ENCODE measurements at regions not wholly inside any gene's neighbourhood (a gene's known extent, or its start where the extent isn't known, plus 50 kb on each side); places are given as distances from the start of the nearest gene placed in this dataset.

- TF ChIP-seq CTCF (IDR thresholded peaks at IDR 0.05) (no peak), POLR2AphosphoS5 (IDR thresholded peaks at IDR 0.05; ENCODE audit: insufficient read depth in 1 of 2, low read depth in 1 of 2) (no peak)
Measured at GRCh38 chr14:101490771-101491170, 70.5 kb upstream of the DIO3 start.

Data from vagina (tissue), 2 donors.